ENCODE measurements at regions not wholly inside any gene's neighbourhood (a gene's known extent, or its start where the extent isn't known, plus 50 kb on each side); places are given as distances from the start of the nearest gene placed in this dataset.

DNA sequence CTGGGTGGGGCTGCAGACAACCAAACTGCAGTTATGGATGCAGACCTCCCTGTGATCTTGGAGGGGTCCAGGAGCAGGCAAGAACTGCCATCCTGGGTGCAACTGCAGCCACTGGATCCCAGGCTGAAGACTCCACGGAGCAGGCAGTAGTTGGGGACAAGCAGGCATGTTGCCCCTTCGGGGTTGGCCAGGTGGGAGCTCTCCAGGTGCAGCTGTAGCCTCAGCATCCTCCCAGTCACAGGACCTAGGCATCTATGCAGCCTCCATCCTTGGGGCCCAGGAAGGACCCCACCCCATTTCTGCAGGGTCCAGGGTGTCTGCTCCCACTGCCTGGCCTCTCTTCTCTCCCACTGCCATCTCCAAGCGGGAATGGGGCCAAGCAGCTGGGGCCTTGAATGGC lies 322.2 kb upstream of the RBMS3 start:
- TF ChIP-seq, protein P1, sequence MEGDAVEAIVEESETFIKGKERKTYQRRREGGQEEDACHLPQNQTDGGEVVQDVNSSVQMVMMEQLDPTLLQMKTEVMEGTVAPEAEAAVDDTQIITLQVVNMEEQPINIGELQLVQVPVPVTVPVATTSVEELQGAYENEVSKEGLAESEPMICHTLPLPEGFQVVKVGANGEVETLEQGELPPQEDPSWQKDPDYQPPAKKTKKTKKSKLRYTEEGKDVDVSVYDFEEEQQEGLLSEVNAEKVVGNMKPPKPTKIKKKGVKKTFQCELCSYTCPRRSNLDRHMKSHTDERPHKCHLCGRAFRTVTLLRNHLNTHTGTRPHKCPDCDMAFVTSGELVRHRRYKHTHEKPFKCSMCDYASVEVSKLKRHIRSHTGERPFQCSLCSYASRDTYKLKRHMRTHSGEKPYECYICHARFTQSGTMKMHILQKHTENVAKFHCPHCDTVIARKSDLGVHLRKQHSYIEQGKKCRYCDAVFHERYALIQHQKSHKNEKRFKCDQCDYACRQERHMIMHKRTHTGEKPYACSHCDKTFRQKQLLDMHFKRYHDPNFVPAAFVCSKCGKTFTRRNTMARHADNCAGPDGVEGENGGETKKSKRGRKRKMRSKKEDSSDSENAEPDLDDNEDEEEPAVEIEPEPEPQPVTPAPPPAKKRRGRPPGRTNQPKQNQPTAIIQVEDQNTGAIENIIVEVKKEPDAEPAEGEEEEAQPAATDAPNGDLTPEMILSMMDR (IDR thresholded peaks at IDR 0.05; ENCODE audit: control extremely low read depth in 1 of 3, insufficient read depth in 1 of 3, low read depth in 1 of 3, low read length in 3 of 3): no peak
- TF ChIP-seq RAD21 (IDR thresholded peaks at IDR 0.05 in 1 of 2, conservative IDR thresholded peaks at IDR 0.05 in 1 of 2; ENCODE audit: low read depth in 2 of 2, low read length in 2 of 2): no peak
- no peak for TF ChIP-seq ZNF274 (IDR thresholded peaks at IDR 0.05; ENCODE audit: borderline replicate concordance, extremely low read depth, low read length)
- no peak for TF ChIP-seq CREB1 (IDR thresholded peaks at IDR 0.05)
- no peak for TF ChIP-seq E2F6 (IDR thresholded peaks at IDR 0.05)
- TF ChIP-seq RFX5 (IDR thresholded peaks at IDR 0.05; ENCODE audit: borderline replicate concordance, low read depth, low read length): no peak
- TF ChIP-seq EZH2 (IDR thresholded peaks at IDR 0.05; ENCODE audit: low read depth, low read length, severe bottlenecking): no peak
- TF ChIP-seq, protein P2, sequence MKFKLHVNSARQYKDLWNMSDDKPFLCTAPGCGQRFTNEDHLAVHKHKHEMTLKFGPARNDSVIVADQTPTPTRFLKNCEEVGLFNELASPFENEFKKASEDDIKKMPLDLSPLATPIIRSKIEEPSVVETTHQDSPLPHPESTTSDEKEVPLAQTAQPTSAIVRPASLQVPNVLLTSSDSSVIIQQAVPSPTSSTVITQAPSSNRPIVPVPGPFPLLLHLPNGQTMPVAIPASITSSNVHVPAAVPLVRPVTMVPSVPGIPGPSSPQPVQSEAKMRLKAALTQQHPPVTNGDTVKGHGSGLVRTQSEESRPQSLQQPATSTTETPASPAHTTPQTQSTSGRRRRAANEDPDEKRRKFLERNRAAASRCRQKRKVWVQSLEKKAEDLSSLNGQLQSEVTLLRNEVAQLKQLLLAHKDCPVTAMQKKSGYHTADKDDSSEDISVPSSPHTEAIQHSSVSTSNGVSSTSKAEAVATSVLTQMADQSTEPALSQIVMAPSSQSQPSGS (IDR thresholded peaks at IDR 0.05; ENCODE audit: low read length): no peak
- TF ChIP-seq TAF7 (optimal IDR thresholded peaks at IDR 0.05; ENCODE audit: borderline replicate concordance, low read depth, low read length): no peak
- TF ChIP-seq POLR2A (IDR thresholded peaks at IDR 0.05; ENCODE audit: control extremely low read depth in 1 of 2, low read depth in 2 of 2, low read length in 2 of 2): no peak
- TF ChIP-seq EP300 (IDR thresholded peaks at IDR 0.05; ENCODE audit: borderline replicate concordance in 1 of 2, low read depth in 2 of 2, low read length in 2 of 2): no peak

All from H1 (cell line).